ENCODE measurements at regions not wholly inside any gene's neighbourhood (a gene's known extent, or its start where the extent isn't known, plus 50 kb on each side); places are given as distances from the start of the nearest gene placed in this dataset.

GRCh38 chr4:63700569-63700968 is 708.7 kb downstream of the TECRL start:
- TF ChIP-seq CTCF (IDR thresholded peaks at IDR 0.05; ENCODE audit: low read length) (no peak), EZH2 (optimal IDR thresholded peaks at IDR 0.05; ENCODE audit: low read depth, low read length) (no peak)
